Activated CD8-positive, alpha-beta T cell treated with anti-CD3 and anti-CD28 coated beads for 36 hours (primary cell): ENCODE measurements at regions not wholly inside any gene's neighbourhood (a gene's known extent, or its start where the extent isn't known, plus 50 kb on each side); places are given as distances from the start of the nearest gene placed in this dataset.

ENCODE experiments used
- ATAC-seq: fragments of 200-7000 bp; cut with Tn5 transposase; one replicate; pipeline ENCODE4 v1.10.0; 2021; ENCODE audit warnings: mild to moderate bottlenecking, moderate library complexity
- CTCF ChIA-PET: fragments of 350-600 bp; sonication (Branson Sonifier 250); formaldehyde crosslinking; loops from one replicate; lab custom pipeline; 2021; ENCODE audit warnings: antibody characterized with exemption; lab: Charles Lee
- POLR2A ChIA-PET: fragments of 350-600 bp; sonication (Branson Sonifier 250); formaldehyde crosslinking; loops from one replicate; lab custom pipeline; 2021; ENCODE audit warnings: antibody characterized with exemption; lab: Charles Lee
- DNase-seq: peaks from one replicate; pipeline ENCODE4 v3.0.0-alpha.2; 2020
- H3K27ac Mint-ChIP-seq: one replicate; pipeline ENCODE4 v1.8.0; 2021; ENCODE audit warnings: mild to moderate bottlenecking, mixed read lengths
- H3K27me3 Mint-ChIP-seq: one replicate; pipeline ENCODE4 v1.8.0; 2021; ENCODE audit warnings: mixed read lengths
- H3K36me3 Mint-ChIP-seq: one replicate; pipeline ENCODE4 v1.8.0; 2021; ENCODE audit warnings: low read depth, mixed read lengths
- H3K4me1 Mint-ChIP-seq: one replicate; pipeline ENCODE4 v1.8.0; 2021; ENCODE audit warnings: low read depth, mixed read lengths
- H3K4me3 Mint-ChIP-seq: one replicate; pipeline ENCODE4 v1.8.0; 2021; ENCODE audit warnings: mild to moderate bottlenecking, moderate library complexity, mixed read lengths
- H3K9me3 Mint-ChIP-seq: one replicate; pipeline ENCODE4 v1.8.0; 2021; ENCODE audit warnings: mixed read lengths
- intact Hi-C: fragments of 100-400 bp; cut with micrococcal nuclease; formaldehyde crosslinking; loops from one replicate; pipeline ENCODE4 v1.10.0; 2022
- TF ChIP-seq, protein P1 (sequence below): fragments of 200-600 bp; IDR thresholded peaks from one replicate; pipeline ENCODE4 v1.8.0; 2022; ENCODE audit warnings: antibody characterized with exemption, mild to moderate bottlenecking

DNA sequence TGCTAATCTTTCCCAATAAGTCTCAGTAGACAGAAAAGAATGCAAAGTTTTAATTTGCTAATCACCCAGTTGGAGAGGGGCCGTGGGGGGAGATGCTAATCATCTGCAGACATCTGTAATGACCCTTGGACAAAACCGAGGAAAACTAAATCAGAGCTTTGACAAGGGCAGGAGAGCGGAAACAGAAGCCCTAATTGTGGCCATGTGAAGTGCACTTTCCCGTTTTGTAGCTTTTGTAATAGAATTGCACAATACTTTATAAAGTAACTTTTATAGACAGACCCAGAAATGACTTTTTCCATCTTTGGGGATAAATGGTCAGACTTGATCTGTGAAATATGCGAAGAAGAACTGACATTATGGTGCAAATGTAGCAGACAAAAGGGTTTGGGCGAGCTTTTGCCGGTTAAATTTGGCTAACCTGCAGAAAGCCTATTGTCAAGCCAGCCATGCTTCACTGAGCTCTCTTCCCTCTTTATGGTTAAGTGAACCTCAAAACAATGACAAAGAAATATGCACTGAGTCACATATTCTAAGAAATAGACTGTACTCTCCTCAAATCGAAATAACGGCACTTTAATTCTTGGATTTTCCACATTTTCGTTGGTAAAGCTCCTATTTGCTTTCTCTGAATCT, 980.1 kb upstream of the POU3F3 start:
- Mint-ChIP-seq H3K36me3 (no peaks in the 10 kb centered on the region), H3K27ac (no peak overlapping the region), H3K4me3 (no peak overlapping the region), H3K9me3 (peaks cover 6% of the 10 kb centered on the region), H3K4me1 (no peaks in the 10 kb centered on the region), H3K27me3 (no peaks in the 10 kb centered on the region)
- ChIA-PET POLR2A (no interaction called here), CTCF (interaction anchor here (0.6 kb wide), 1 partner anchor 26 kb away, joined by 3 read pairs; no protein-coding TSS in a partner anchor)
- ATAC-seq (no peak), DNase-seq (no peak)
- TF ChIP-seq, protein P1, sequence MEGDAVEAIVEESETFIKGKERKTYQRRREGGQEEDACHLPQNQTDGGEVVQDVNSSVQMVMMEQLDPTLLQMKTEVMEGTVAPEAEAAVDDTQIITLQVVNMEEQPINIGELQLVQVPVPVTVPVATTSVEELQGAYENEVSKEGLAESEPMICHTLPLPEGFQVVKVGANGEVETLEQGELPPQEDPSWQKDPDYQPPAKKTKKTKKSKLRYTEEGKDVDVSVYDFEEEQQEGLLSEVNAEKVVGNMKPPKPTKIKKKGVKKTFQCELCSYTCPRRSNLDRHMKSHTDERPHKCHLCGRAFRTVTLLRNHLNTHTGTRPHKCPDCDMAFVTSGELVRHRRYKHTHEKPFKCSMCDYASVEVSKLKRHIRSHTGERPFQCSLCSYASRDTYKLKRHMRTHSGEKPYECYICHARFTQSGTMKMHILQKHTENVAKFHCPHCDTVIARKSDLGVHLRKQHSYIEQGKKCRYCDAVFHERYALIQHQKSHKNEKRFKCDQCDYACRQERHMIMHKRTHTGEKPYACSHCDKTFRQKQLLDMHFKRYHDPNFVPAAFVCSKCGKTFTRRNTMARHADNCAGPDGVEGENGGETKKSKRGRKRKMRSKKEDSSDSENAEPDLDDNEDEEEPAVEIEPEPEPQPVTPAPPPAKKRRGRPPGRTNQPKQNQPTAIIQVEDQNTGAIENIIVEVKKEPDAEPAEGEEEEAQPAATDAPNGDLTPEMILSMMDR, result no peak
- intact Hi-C loops, result no loop called here

DNA sequence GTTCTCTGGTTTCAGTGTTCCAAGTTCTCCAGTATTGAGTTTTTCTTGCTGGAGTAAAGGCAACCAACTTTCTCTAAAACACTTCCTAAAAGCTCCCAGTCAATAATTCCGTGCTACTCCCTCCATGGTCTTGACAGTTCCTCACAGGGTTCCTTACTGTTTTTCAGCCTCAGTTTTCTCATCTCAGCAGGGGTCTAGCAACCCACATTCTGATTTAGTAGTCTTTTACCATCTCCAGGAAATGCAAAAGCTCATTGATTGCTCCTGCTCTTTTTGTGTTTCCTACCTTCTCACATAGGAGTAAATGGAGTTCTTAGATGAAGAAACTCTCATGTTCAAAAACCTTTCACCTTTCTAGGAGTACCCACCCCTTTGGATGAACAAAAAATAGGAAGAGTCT, 978.8 kb upstream of the POU3F3 start:
- ATAC-seq, result no peak

DNA sequence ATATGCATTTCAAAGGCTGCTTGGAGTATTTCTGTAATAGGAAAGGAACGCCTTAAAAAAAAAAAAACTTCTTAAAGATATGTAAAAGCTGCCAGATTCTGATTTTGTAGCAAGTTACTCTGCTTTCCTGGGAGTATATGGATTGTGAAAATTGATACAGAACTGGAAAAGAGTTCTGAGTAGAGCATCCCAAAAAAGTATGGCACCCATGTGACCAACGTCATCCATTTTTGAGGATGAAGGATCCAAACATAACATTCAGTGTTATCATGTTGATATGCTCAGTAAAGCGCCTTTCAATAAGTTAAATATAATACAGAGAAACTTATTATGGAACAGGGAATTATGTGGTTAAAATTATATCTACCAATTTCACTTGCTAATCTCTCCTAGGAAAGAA, 978.4 kb upstream of the POU3F3 start:
- TF ChIP-seq, protein P1, result no peak
- Mint-ChIP-seq H3K9me3 (peaks cover 6% of the 10 kb centered on the region), H3K27ac (no peak overlapping the region), H3K36me3 (no peaks in the 10 kb centered on the region), H3K4me3 (no peak overlapping the region), H3K4me1 (no peaks in the 10 kb centered on the region), H3K27me3 (no peaks in the 10 kb centered on the region)
- intact Hi-C loops, result no loop called here
- ChIA-PET POLR2A (no interaction called here), CTCF (no interaction called here)
- no peak for ATAC-seq
- DNase-seq, result no peak

More for the DNA sequence above, 978.8 kb upstream of the POU3F3 start:
- no peak for DNase-seq
- CTCF ChIA-PET, result no interaction called here
- H3K27ac Mint-ChIP-seq, result no peak overlapping the region
- H3K4me1 Mint-ChIP-seq, result no peaks in the 10 kb centered on the region
- no peaks in the 10 kb centered on the region for H3K36me3 Mint-ChIP-seq
- TF ChIP-seq, protein P1, result no peak
- peaks cover 6% of the 10 kb centered on the region for H3K9me3 Mint-ChIP-seq
- intact Hi-C loops, result no loop called here
- POLR2A ChIA-PET, result no interaction called here
- no peak overlapping the region for H3K4me3 Mint-ChIP-seq
- H3K27me3 Mint-ChIP-seq, result no peaks in the 10 kb centered on the region

DNA sequence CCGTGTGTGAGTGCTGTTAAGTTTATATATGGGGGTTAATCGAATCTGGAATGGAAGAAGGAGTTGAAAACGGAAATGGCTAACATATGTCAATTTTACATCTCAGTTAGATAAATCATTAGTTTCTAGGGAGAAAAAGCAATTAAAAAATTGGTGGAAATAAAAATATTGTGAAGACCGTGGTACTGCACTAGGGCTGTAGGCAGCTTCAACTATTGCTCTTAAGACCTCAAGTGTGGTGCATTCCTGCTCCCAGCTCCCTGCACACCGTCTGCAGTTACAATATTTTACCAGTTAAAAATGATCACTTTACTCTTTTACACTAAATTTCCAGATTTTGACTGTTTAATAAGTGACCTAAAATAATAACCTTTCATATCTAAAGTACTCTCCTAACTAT, 977.3 kb upstream of the POU3F3 start:
- Mint-ChIP-seq H3K27ac (no peak overlapping the region), H3K4me3 (no peak overlapping the region), H3K36me3 (no peaks in the 10 kb centered on the region), H3K27me3 (no peaks in the 10 kb centered on the region), H3K9me3 (peaks cover 6% of the 10 kb centered on the region), H3K4me1 (no peaks in the 10 kb centered on the region)
- TF ChIP-seq, protein P1, result no peak
- no peak for DNase-seq
- POLR2A ChIA-PET, result no interaction called here
- CTCF ChIA-PET, result no interaction called here
- ATAC-seq, result no peak
- intact Hi-C loops, result no loop called here

DNA sequence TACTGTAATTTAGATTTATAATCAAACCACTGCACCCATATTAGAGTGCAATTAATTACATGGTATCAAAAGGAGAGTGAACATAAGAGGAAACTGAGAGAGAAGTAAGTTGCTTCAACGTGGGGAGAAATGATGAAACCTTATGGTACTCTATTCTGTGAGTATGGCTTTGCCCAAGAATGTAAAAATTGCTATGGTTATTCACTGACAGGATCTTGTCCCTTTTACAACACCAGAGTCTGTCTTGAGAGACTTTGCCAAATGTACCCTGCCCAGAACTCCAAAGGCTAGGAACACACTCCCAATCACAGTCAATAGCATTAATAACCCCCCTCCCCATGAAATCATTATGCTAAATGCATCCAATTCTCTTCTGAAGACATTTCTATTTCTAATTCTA, 974.8 kb upstream of the POU3F3 start:
- Mint-ChIP-seq H3K27me3 (no peaks in the 10 kb centered on the region), H3K4me3 (no peak overlapping the region), H3K27ac (no peak overlapping the region), H3K4me1 (no peaks in the 10 kb centered on the region), H3K36me3 (no peaks in the 10 kb centered on the region), H3K9me3 (peaks cover 5% of the 10 kb centered on the region)
- CTCF ChIA-PET, result no interaction called here
- intact Hi-C loops, result no loop called here
- TF ChIP-seq, protein P1, result no peak
- DNase-seq (no peak), ATAC-seq (no peak)
- POLR2A ChIA-PET, result no interaction called here
